HFFc6 (cell line): ENCODE measurements at regions not wholly inside any gene's neighbourhood (a gene's known extent, or its start where the extent isn't known, plus 50 kb on each side); places are given as distances from the start of the nearest gene placed in this dataset.

Source experiments
- DNase-seq: peaks from one replicate; pipeline ENCODE4 v3.0.0-alpha.2; 2018
- H3K27ac Mint-ChIP-seq: 2 replicates; pipeline ENCODE4 v1.8.0; 2020; ENCODE audit warnings: mild to moderate bottlenecking, mixed read lengths
- H3K27me3 Mint-ChIP-seq: 2 replicates; pipeline ENCODE4 v1.8.0; 2021; ENCODE audit warnings: mild to moderate bottlenecking, moderate library complexity, mixed read lengths; ENCODE audit not compliant: insufficient read depth
- H3K36me3 Mint-ChIP-seq: 2 replicates; pipeline ENCODE4 v1.8.0; 2021; ENCODE audit warnings: low read depth, mixed read lengths
- H3K4me1 Mint-ChIP-seq: 2 replicates; pipeline ENCODE4 v1.8.0; 2020; ENCODE audit warnings: low read depth, mixed read lengths
- H3K4me3 Mint-ChIP-seq: 2 replicates; pipeline ENCODE4 v1.8.0; 2020; ENCODE audit warnings: mild to moderate bottlenecking, moderate library complexity, mixed read lengths
- H3K9me3 Mint-ChIP-seq: 2 replicates; pipeline ENCODE4 v1.8.0; 2020; ENCODE audit warnings: mild to moderate bottlenecking, mixed read lengths
- TF ChIP-seq, protein P1 (sequence below): fragments of 200-600 bp; sonication (generic); IDR thresholded peaks from 2 replicates; pipeline ENCODE4 v1.5.0; 2021; ENCODE audit warnings: antibody characterized with exemption, mild to moderate bottlenecking

DNA sequence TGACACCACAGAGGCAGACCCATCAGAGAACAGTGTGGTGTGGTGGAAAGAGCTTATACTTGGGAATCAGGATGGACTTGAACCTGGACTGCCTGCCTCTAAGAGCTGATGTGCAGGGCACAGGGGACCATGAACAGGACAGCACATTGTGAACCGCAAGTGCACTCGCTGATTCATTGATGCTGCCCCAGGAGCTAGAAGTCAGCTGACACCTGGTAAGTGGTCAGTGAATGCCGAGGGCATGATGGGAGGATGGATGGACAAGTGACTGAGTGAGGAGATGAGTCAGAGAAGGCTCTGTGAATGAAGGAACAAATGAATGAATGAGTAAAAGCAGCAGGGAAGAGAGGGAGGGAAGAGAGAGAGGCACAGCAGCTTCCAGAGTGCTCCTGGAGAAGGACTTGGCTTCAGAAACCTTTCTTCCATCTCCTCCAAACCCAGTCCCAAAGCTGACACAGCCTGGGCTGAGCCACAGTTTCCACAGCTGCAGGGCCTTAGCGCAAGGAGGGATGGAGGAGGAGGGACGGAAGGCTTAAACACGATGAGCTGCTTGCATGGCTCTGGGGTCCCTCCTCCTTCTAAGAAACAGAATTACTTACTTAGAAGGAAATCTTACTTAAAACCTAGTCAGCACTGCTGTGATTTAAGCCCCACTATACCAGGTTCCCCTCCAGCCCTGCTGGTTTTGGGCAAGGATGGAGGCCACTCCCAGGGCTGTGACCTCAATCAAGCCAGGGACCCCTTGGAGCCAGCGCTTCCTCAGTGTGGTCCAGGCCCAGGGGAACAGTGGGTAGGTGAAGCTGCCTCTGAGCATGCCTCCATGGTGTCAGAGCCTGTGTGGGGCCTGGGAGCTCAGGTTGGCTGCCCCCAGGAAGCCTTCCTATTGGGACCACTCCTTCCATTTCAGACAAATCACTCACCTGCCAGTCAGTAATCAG, 184.6 kb downstream of the TMEM132E start:
- Mint-ChIP-seq H3K27ac (no peak overlapping the region), H3K27me3 (no peaks in the 10 kb centered on the region; the same call in 1 of the 2 replicates), H3K4me1 (no peaks in the 10 kb centered on the region), H3K4me3 (no peak overlapping the region), H3K9me3 (peaks cover 47% of the 10 kb centered on the region), H3K36me3 (no peaks in the 10 kb centered on the region)
- TF ChIP-seq, protein P1, sequence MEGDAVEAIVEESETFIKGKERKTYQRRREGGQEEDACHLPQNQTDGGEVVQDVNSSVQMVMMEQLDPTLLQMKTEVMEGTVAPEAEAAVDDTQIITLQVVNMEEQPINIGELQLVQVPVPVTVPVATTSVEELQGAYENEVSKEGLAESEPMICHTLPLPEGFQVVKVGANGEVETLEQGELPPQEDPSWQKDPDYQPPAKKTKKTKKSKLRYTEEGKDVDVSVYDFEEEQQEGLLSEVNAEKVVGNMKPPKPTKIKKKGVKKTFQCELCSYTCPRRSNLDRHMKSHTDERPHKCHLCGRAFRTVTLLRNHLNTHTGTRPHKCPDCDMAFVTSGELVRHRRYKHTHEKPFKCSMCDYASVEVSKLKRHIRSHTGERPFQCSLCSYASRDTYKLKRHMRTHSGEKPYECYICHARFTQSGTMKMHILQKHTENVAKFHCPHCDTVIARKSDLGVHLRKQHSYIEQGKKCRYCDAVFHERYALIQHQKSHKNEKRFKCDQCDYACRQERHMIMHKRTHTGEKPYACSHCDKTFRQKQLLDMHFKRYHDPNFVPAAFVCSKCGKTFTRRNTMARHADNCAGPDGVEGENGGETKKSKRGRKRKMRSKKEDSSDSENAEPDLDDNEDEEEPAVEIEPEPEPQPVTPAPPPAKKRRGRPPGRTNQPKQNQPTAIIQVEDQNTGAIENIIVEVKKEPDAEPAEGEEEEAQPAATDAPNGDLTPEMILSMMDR = no peak
- DNase-seq = no peak

DNA sequence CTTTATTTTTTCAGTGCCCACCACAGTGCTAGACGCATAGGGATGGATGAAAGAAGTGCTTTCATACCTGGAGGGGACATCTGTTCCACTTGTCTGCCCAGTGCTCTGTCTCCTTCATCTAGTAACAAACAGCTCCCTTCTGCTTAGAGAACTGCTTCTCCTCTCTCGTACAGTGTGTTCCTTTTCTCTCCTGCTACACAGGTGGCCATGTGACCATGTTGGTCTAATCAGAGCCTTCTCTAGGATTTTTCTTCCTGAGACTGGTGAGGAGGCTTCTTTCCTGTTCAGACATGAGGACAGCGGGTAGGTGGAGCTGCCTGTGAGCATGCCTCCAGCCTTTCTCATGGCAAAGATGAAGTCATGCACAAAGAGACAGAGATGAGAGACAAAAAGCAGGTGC, 182.7 kb downstream of the TMEM132E start:
- no peak for DNase-seq
- peaks cover 58% of the 10 kb centered on the region for H3K9me3 Mint-ChIP-seq
- H3K4me3 Mint-ChIP-seq = no peak overlapping the region
- TF ChIP-seq, protein P1 = no peak
- H3K4me1 Mint-ChIP-seq = no peaks in the 10 kb centered on the region
- no peak overlapping the region for H3K27ac Mint-ChIP-seq
- no peaks in the 10 kb centered on the region for H3K36me3 Mint-ChIP-seq
- H3K27me3 Mint-ChIP-seq = peaks cover 1% of the 10 kb centered on the region

DNA sequence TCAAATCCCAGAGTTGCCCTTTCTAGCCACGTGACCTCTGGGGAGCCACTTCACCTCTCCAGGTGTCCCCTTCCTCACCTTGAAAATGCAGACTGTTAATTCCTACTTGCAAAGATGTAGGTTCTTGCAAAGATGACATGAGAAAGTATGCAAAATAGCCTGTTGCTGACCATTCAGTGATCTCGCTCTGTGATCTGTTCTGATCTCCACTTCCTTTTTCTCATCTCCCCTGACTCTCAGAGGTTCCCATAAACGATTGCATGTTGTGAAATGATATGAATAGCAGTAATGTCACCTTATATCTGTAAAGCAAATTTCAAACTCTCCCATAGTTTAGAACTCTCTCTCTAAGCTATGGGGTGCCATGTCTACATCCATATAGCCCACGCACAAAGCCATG, 182.3 kb downstream of the TMEM132E start:
- Mint-ChIP-seq H3K27ac (no peak overlapping the region), H3K9me3 (peaks cover 55% of the 10 kb centered on the region), H3K27me3 (peaks cover 1% of the 10 kb centered on the region), H3K4me3 (no peak overlapping the region), H3K4me1 (no peaks in the 10 kb centered on the region), H3K36me3 (no peaks in the 10 kb centered on the region)
- TF ChIP-seq, protein P1 = no peak
- no peak for DNase-seq

DNA sequence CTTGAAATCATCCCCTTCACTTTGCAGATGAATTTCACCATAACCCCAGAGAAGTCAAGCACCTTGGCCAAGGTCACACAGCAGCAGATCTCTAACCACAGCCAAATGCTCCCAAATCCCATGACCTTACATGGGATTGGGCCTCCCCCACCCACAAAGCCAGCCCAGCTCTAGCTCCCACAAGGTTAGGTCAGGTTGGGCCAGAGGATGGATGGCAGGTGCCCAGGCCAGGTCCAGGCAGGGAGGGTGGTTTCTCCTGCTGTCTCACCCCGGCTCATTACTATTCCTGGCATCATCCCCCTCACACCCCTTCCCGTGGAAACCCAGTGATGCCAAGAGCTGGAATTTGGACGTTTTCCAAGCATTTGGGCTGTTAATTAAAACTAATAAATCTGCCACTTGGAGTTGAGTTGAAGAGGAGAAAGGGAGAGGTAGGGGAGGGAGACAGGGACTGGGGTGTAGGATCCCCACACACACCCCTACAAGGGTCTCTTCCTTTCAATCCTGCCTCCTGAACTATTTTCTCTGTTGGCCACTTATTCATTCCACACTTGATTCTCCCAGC, 181.6 kb downstream of the TMEM132E start:
- no peak overlapping the region for H3K27ac Mint-ChIP-seq
- no peak overlapping the region for H3K4me3 Mint-ChIP-seq
- no peak for DNase-seq

DNA sequence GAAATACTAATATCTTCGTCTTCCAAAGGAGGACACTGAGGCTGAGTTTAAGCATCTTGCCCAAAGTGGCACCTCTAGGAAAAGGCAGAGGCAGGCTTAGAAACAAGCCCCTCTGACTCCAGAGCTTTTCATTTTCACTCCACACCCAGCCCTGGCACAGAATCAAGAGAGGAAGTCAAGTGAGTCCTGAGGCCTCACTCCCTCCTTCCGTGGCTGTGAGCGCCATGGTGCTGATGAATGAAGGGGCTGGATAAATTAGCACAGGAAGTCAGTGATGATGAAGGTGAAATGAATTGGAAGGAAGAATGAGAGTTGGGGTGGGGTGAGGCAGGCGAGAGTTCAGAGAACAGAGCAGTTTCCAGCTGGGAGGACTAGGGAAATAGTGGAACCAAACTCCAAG, 179.3 kb downstream of the TMEM132E start:
- Mint-ChIP-seq H3K4me1 (no peaks in the 10 kb centered on the region), H3K27me3 (peaks cover 1% of the 10 kb centered on the region), H3K4me3 (no peak overlapping the region), H3K27ac (no peak overlapping the region), H3K9me3 (peaks cover 55% of the 10 kb centered on the region), H3K36me3 (no peaks in the 10 kb centered on the region)
- TF ChIP-seq, protein P1 = no peak
- no peak for DNase-seq

More for the DNA sequence above, 181.6 kb downstream of the TMEM132E start:
- TF ChIP-seq, protein P1 = no peak
- H3K36me3 Mint-ChIP-seq = no peaks in the 10 kb centered on the region
- H3K27me3 Mint-ChIP-seq = peaks cover 1% of the 10 kb centered on the region
- H3K4me1 Mint-ChIP-seq = no peaks in the 10 kb centered on the region
- H3K9me3 Mint-ChIP-seq = peaks cover 53% of the 10 kb centered on the region
